ENCODE measurements at regions not wholly inside any gene's neighbourhood (a gene's known extent, or its start where the extent isn't known, plus 50 kb on each side); places are given as distances from the start of the nearest gene placed in this dataset.

DNA sequence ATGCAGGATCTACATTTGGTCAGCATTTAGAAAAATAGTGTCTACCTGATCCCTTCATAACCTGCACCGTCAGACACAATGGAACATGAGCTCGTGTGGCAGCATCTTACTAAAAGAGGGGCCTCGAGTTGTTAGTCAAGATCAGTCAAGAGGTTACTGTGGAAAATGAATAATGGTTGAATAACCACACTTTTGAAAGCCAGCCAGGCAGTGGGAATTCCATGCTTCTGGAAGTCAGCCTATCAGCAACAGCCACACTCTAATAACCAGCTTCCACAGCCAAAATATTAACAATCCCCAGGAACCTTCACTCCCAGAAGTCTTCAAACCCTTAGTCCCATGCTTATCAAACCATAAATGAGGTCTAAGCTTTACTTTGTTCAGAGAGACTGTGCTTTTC, 234.3 kb downstream of the HS3ST1 start:
- Histone ChIP-seq H3K79me2 (ENCODE audit: insufficient read depth, low read length) (no peaks in the 10 kb centered on the region), H3K9ac (ENCODE audit: low read depth, low read length, poor library complexity, severe bottlenecking) (no peak overlapping the region), H3K9me3 (ENCODE audit: insufficient read depth, low read depth, low read length) (no peaks in the 10 kb centered on the region), H4K20me1 (ENCODE audit: insufficient read depth, low read length, poor library complexity, severe bottlenecking) (no peaks in the 10 kb centered on the region), H3K4me1 (ENCODE audit: insufficient read depth, low read length, poor library complexity, severe bottlenecking) (peaks cover 9% of the 10 kb centered on the region), H3F3A (ENCODE audit: low read depth) (no peaks in the 10 kb centered on the region), H3K4me2 (ENCODE audit: low read depth, low read length, poor library complexity, severe bottlenecking) (no peak overlapping the region), H2AFZ (ENCODE audit: low read length) (no peak overlapping the region), H3K4me3 (ENCODE audit: low read length, poor library complexity, severe bottlenecking) (no peak overlapping the region), H3K36me3 (ENCODE audit: insufficient read depth, low read length) (no peaks in the 10 kb centered on the region), H3K27me3 (ENCODE audit: insufficient read depth, low read length, poor library complexity, severe bottlenecking) (no peaks in the 10 kb centered on the region), H3K9me2 (replicated peaks; ENCODE audit: low read depth, low read length) (no peaks in the 10 kb centered on the region)
- TF ChIP-seq EZH2phosphoT487 (IDR thresholded peaks at IDR 0.05; ENCODE audit: borderline replicate concordance), result no peak
- TF ChIP-seq, protein P1, sequence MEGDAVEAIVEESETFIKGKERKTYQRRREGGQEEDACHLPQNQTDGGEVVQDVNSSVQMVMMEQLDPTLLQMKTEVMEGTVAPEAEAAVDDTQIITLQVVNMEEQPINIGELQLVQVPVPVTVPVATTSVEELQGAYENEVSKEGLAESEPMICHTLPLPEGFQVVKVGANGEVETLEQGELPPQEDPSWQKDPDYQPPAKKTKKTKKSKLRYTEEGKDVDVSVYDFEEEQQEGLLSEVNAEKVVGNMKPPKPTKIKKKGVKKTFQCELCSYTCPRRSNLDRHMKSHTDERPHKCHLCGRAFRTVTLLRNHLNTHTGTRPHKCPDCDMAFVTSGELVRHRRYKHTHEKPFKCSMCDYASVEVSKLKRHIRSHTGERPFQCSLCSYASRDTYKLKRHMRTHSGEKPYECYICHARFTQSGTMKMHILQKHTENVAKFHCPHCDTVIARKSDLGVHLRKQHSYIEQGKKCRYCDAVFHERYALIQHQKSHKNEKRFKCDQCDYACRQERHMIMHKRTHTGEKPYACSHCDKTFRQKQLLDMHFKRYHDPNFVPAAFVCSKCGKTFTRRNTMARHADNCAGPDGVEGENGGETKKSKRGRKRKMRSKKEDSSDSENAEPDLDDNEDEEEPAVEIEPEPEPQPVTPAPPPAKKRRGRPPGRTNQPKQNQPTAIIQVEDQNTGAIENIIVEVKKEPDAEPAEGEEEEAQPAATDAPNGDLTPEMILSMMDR (conservative IDR thresholded peaks at IDR 0.05; ENCODE audit: low read length), result no peak

DNA sequence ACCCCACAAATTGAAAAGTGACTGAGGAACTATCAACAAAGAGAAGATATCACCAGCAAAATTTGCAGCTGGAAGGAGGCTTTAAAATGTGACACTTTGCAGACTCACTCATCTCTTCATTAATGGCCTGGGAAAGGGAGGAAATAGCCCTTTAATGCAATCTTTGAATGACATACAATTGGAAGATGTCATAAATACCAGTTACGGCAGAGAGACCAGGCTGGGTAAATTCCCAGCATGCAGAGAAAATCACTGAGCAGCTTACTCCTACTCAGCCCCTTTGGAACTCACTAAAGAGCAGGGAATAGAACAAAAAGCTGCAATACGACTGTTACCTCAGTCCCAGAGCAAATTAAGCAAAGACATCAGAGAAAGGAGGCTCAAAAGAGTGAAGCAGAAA, 238.9 kb downstream of the HS3ST1 start:
- H3K9me3 ChIP-seq (ENCODE audit: insufficient read depth, low read depth, low read length), result no peaks in the 10 kb centered on the region
- no peak for TF ChIP-seq EZH2phosphoT487 (IDR thresholded peaks at IDR 0.05; ENCODE audit: borderline replicate concordance)
- TF ChIP-seq, protein P1 (conservative IDR thresholded peaks at IDR 0.05; ENCODE audit: low read length), result no peak
- no peaks in the 10 kb centered on the region for H3K9me2 ChIP-seq (replicated peaks; ENCODE audit: low read depth, low read length)
- no peaks in the 10 kb centered on the region for H3K36me3 ChIP-seq (ENCODE audit: insufficient read depth, low read length)
- H3K79me2 ChIP-seq (ENCODE audit: insufficient read depth, low read length), result no peaks in the 10 kb centered on the region
- peaks cover 28% of the 10 kb centered on the region for H3K4me1 ChIP-seq (ENCODE audit: insufficient read depth, low read length, poor library complexity, severe bottlenecking)
- no peaks in the 10 kb centered on the region for H3F3A ChIP-seq (ENCODE audit: low read depth)
- H2AFZ ChIP-seq (ENCODE audit: low read length), result no peak overlapping the region
- no peaks in the 10 kb centered on the region for H3K27me3 ChIP-seq (ENCODE audit: insufficient read depth, low read length, poor library complexity, severe bottlenecking)
- H4K20me1 ChIP-seq (ENCODE audit: insufficient read depth, low read length, poor library complexity, severe bottlenecking), result no peaks in the 10 kb centered on the region
- peak overlapping the region; percentile 50 for H3K4me2 ChIP-seq (ENCODE audit: low read depth, low read length, poor library complexity, severe bottlenecking)
- H3K4me3 ChIP-seq (ENCODE audit: low read length, poor library complexity, severe bottlenecking), result peak overlapping the region; percentile 31
- H3K9ac ChIP-seq (ENCODE audit: low read depth, low read length, poor library complexity, severe bottlenecking), result no peak overlapping the region

DNA sequence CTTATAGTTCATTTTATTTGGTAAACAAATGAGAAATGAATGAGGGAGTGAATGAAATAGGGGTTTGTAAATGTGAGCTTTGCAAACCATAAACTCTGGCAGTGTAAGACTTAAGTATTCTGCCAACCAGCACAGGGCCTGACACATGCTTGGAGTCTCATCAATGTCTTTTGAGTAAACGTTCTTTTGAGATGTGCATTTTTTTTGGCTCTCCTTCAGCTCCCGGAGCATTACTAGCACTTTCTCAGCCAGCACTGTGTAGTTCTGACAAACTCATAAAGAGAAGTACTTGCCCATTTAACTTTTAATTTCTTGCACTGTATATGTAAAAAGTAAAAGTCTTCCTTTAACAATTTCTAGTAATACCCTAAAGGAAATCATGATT, 245.3 kb downstream of the HS3ST1 start:
- no peaks in the 10 kb centered on the region for H3K9me3 ChIP-seq (ENCODE audit: insufficient read depth, low read depth, low read length)
- H3K27me3 ChIP-seq (ENCODE audit: insufficient read depth, low read length, poor library complexity, severe bottlenecking), result no peaks in the 10 kb centered on the region
- H3F3A ChIP-seq (ENCODE audit: low read depth), result no peaks in the 10 kb centered on the region
- peaks cover 11% of the 10 kb centered on the region for H3K4me1 ChIP-seq (ENCODE audit: insufficient read depth, low read length, poor library complexity, severe bottlenecking)
- H3K9me2 ChIP-seq (replicated peaks; ENCODE audit: low read depth, low read length), result no peaks in the 10 kb centered on the region
- H3K4me2 ChIP-seq (ENCODE audit: low read depth, low read length, poor library complexity, severe bottlenecking), result no peak overlapping the region
- H4K20me1 ChIP-seq (ENCODE audit: insufficient read depth, low read length, poor library complexity, severe bottlenecking), result no peaks in the 10 kb centered on the region
- no peak overlapping the region for H3K9ac ChIP-seq (ENCODE audit: low read depth, low read length, poor library complexity, severe bottlenecking)
- no peaks in the 10 kb centered on the region for H3K79me2 ChIP-seq (ENCODE audit: insufficient read depth, low read length)
- TF ChIP-seq, protein P1 (conservative IDR thresholded peaks at IDR 0.05; ENCODE audit: low read length), result no peak
- TF ChIP-seq EZH2phosphoT487 (IDR thresholded peaks at IDR 0.05; ENCODE audit: borderline replicate concordance), result no peak
- no peak overlapping the region for H2AFZ ChIP-seq (ENCODE audit: low read length)
- H3K4me3 ChIP-seq (ENCODE audit: low read length, poor library complexity, severe bottlenecking), result no peak overlapping the region
- no peaks in the 10 kb centered on the region for H3K36me3 ChIP-seq (ENCODE audit: insufficient read depth, low read length)

Measured in Loucy (cell line).